ENCODE measurements at regions not wholly inside any gene's neighbourhood (a gene's known extent, or its start where the extent isn't known, plus 50 kb on each side); places are given as distances from the start of the nearest gene placed in this dataset.

DNA sequence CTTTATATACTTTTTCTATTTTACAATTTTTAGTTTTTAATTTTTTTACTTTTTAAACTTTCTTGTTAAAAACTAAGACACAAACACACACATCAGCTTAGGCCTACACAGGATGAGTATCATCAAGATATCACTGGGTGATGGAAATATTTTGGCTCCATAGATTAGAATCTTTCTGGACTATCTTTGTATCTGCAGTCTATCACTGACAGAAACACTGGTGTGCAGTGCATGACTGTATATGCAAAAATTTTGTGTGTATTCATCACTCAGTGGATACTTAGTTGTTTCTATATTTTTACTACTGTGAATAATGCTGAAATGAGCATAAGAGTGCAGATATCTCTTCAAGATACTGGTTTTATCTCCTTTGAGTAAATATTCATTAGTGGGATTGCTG is 68.0 kb upstream of the GPC6 start:
- Histone ChIP-seq H3K23ac (ENCODE audit: insufficient read length) (no peak overlapping the region), H4K8ac (ENCODE audit: extremely low read depth, insufficient read depth, low read length) (no peak overlapping the region), H3K9me3 (ENCODE audit: insufficient read depth in 2 of 2, low read depth in 1 of 2, low read length in 1 of 2) (no peaks in the 10 kb centered on the region; a peak in 1 of 4 replicates), H2AK5ac (ENCODE audit: low read depth, low read length) (no peak overlapping the region), H3K4ac (replicated peaks; ENCODE audit: insufficient read length, low read depth, low read length) (no peak overlapping the region), H3K18ac (ENCODE audit: extremely low read depth, low read length) (no peak overlapping the region), H3K79me1 (ENCODE audit: low read depth, low read length) (no peaks in the 10 kb centered on the region), H3K56ac (replicated peaks; ENCODE audit: insufficient read length, low read depth, low read length) (no peak overlapping the region), H3K27ac (ENCODE audit: low read depth, low read length) (no peak overlapping the region), H3K23me2 (ENCODE audit: low read depth, low read length) (no peaks in the 10 kb centered on the region), H2AFZ (ENCODE audit: low read length) (no peak overlapping the region), H2BK5ac (ENCODE audit: low read depth, low read length) (no peak overlapping the region), H3K4me1 (replicated peaks in 1 of 4; ENCODE audit: control insufficient read depth in 3 of 4, insufficient read depth in 4 of 4, low read length in 3 of 4) (no peaks in the 10 kb centered on the region), H3K14ac (ENCODE audit: insufficient read length) (no peak overlapping the region), H3K9ac (replicated peaks in 1 of 4; ENCODE audit: extremely low read depth in 1 of 4, low read depth in 3 of 4, low read length in 3 of 4) (no peak overlapping the region), H3K27me3 (replicated peaks in 1 of 4; ENCODE audit: control insufficient read depth in 3 of 4, extremely low read depth in 1 of 4, insufficient read depth in 3 of 4, low read length in 3 of 4) (no peaks in the 10 kb centered on the region), H2BK120ac (replicated peaks; ENCODE audit: low read depth, low read length) (no peak overlapping the region), H4K5ac (ENCODE audit: insufficient read length, low read depth, low read length) (no peak overlapping the region), H3K4me2 (ENCODE audit: insufficient read depth in 1 of 2, low read depth in 2 of 2, low read length in 2 of 2) (no peak overlapping the region), H3K4me3 (ENCODE audit: extremely low read depth in 1 of 4, insufficient read depth in 2 of 4, low read depth in 3 of 4, low read length in 4 of 4) (no peak overlapping the region), H3K79me2 (ENCODE audit: control insufficient read depth in 1 of 2, insufficient read depth in 2 of 2, low read length in 2 of 2) (no peaks in the 10 kb centered on the region), H4K91ac (replicated peaks; ENCODE audit: insufficient read length, low read length) (no peak overlapping the region), H2BK12ac (ENCODE audit: low read depth, low read length) (no peak overlapping the region), H2BK15ac (ENCODE audit: low read length) (no peak overlapping the region), H2BK20ac (ENCODE audit: low read length) (no peak overlapping the region), H4K20me1 (replicated peaks in 1 of 2; ENCODE audit: control insufficient read depth in 1 of 2, insufficient read depth in 2 of 2, low read length in 2 of 2) (no peaks in the 10 kb centered on the region), H3K36me3 (ENCODE audit: control insufficient read depth in 2 of 4, insufficient read depth in 4 of 4, low read length in 3 of 4) (no peaks in the 10 kb centered on the region)
- FAIRE-seq (no peak), DNase-seq (ENCODE audit: low read depth in 1 of 2, low spot score in 2 of 2) (no peak)
- ChIA-PET POLR2A (ENCODE audit: partially characterized antibody) (no interaction called here), CTCF (ENCODE audit: partially characterized antibody) (no interaction called here)
- TF ChIP-seq EGR1 (IDR thresholded peaks at IDR 0.05; ENCODE audit: borderline replicate concordance, low read depth, low read length) (no peak), SUZ12 (IDR thresholded peaks at IDR 0.05; ENCODE audit: low read length) (no peak), NANOG (IDR thresholded peaks at IDR 0.05; ENCODE audit: insufficient read depth, low read depth, low read length, poor library complexity, severe bottlenecking) (no peak), KDM4A (IDR thresholded peaks at IDR 0.05; ENCODE audit: low read depth, low read length, severe bottlenecking) (no peak), TAF7 (optimal IDR thresholded peaks at IDR 0.05; ENCODE audit: borderline replicate concordance, low read depth, low read length) (no peak), YY1 (IDR thresholded peaks at IDR 0.05; ENCODE audit: low read depth, low read length) (no peak), RFX5 (IDR thresholded peaks at IDR 0.05; ENCODE audit: borderline replicate concordance, low read depth, low read length) (no peak), HDAC6 (IDR thresholded peaks at IDR 0.05; ENCODE audit: low read depth, low read length) (no peak), CTBP2 (IDR thresholded peaks at IDR 0.05; ENCODE audit: borderline replicate concordance, insufficient read depth, insufficient read length, low read length) (no peak), JUND (IDR thresholded peaks at IDR 0.05; ENCODE audit: low read length) (no peak), EZH2 (IDR thresholded peaks at IDR 0.05; ENCODE audit: low read depth, low read length, severe bottlenecking) (no peak)
